ENCODE measurements at regions not wholly inside any gene's neighbourhood (a gene's known extent, or its start where the extent isn't known, plus 50 kb on each side); places are given as distances from the start of the nearest gene placed in this dataset.

DNA sequence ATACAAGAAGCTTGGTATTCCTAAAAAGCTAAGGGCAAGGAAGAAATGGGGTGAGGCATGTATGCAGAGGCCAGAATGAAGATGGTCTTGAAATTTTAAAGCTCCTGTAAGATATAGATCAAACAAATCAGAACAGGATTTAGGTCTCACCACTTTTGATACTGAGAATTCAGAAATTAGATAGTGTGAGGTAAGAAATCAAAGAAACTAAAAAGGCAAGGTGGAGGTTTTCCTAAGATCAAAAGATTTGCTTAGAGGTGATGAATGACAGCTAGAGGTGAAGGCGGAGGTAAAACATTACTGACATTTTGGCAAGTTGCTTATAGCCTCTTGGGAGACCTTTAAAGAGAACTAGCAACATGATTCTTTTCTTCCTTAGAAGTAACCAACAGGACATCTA lies 225.2 kb upstream of the SGK1 start:
- TF ChIP-seq CTCF (IDR thresholded peaks at IDR 0.05) (no peak), POLR2A (IDR thresholded peaks at IDR 0.05) (no peak)

Measured in prostate gland (tissue), 2 donors.